Endothelial cell of umbilical vein (primary cell): ENCODE measurements at regions not wholly inside any gene's neighbourhood (a gene's known extent, or its start where the extent isn't known, plus 50 kb on each side); places are given as distances from the start of the nearest gene placed in this dataset.

Experiments
- BruUV-seq: library from RNA; stranded (reverse); fragments of 400-500 nt; replicated peaks from 2 replicates; lab custom pipeline; 2021; lab: Mats Ljungman, UMichigan
- CTCF ChIA-PET: fragments of 300-600, 350-600 bp; sonication (Branson Sonifier 250); formaldehyde crosslinking; loops from one replicate; lab custom pipeline; 2021; ENCODE audit warnings: antibody characterized with exemption, inconsistent platforms; lab: Charles Lee
- POLR2A ChIA-PET: fragments of 300-600, 350-600 bp; sonication (Branson Sonifier 250); formaldehyde crosslinking; loops from one replicate; lab custom pipeline; 2021; ENCODE audit warnings: antibody characterized with exemption, inconsistent platforms; lab: Charles Lee
- DNase-seq: peaks from one replicate; pipeline ENCODE4 v3.0.0-alpha.2; 2011; ENCODE audit warnings: low read depth, low spot score
- FAIRE-seq: peaks from 2 replicates; lab custom pipeline; 2011; peaks lifted over from hg19 to GRCh38; lab: Jason Lieb, UNC
- H2AFZ ChIP-seq: 2 replicates; pipeline ENCODE4 v1.6.0; 2012; ENCODE audit warnings: low read depth, low read length, control low read depth, inconsistent platforms
- H3K27ac ChIP-seq: 2 replicates; pipeline ENCODE4 v1.5.1; 2011; ENCODE audit warnings: low read depth, mild to moderate bottlenecking, control low read depth, low read length, moderate library complexity; ENCODE audit not compliant: insufficient read depth
- H3K27me3 ChIP-seq, 2 experiments: 2 replicates each; pipeline versions ENCODE4 v1.6.0 to v1.6.1; 2011; ENCODE audit warnings: low read length in 2 of 2, mixed read lengths in 1 of 2; ENCODE audit not compliant: control insufficient read depth in 2 of 2, insufficient read depth in 2 of 2
- H3K36me3 ChIP-seq, 2 experiments: 2 replicates in 1 of 2; 3 replicates in 1 of 2; pipeline ENCODE4 v1.5.1; 2011; ENCODE audit warnings: low read length in 2 of 2, mild to moderate bottlenecking in 1 of 2, moderate library complexity in 1 of 2; ENCODE audit not compliant: control insufficient read depth in 2 of 2, insufficient read depth in 2 of 2; ENCODE audit errors: extremely low read depth in 1 of 2
- H3K4me1 ChIP-seq: 3 replicates; pipeline ENCODE4 v1.5.1; 2011; ENCODE audit warnings: mild to moderate bottlenecking, low read length; ENCODE audit not compliant: control insufficient read depth, insufficient read depth; ENCODE audit errors: extremely low read depth
- H3K4me2 ChIP-seq: 2 replicates; pipeline ENCODE4 v1.6.1; 2011; ENCODE audit warnings: low read length, control low read depth, mixed read lengths; ENCODE audit not compliant: insufficient read depth
- H3K4me3 ChIP-seq, 3 experiments: fragments of 200-600 bp in 1 of 3; sonication (generic), shearing (Covaris generic) in 1 of 3; replicated peaks in 1 of 3; 2 replicates each; pipeline ENCODE4 v1.5.1; 2011 to 2016; ENCODE audit warnings: control low read depth in 3 of 3, low read length in 3 of 3, mild to moderate bottlenecking in 2 of 3, inconsistent platforms in 1 of 3, low read depth in 1 of 3, moderate library complexity in 1 of 3; ENCODE audit not compliant: insufficient read depth in 1 of 3
- H3K79me2 ChIP-seq: 2 replicates; pipeline ENCODE4 v1.6.0; 2012; ENCODE audit warnings: low read length, inconsistent platforms; ENCODE audit not compliant: control insufficient read depth, insufficient read depth
- H3K9ac ChIP-seq: replicated peaks from 2 replicates; pipeline ENCODE3; 2011; ENCODE audit warnings: low read length, control low read depth; ENCODE audit not compliant: insufficient read depth; ENCODE audit errors: extremely low read depth
- H3K9me1 ChIP-seq: replicated peaks from 3 replicates; pipeline ENCODE4 v1.6.0; 2011; ENCODE audit warnings: mild to moderate bottlenecking, low read length; ENCODE audit not compliant: control insufficient read depth, insufficient read depth; ENCODE audit errors: extremely low read depth
- H3K9me3 ChIP-seq: replicated peaks from 2 replicates; pipeline ENCODE4 v1.5.1; 2012; ENCODE audit warnings: low read length, inconsistent platforms; ENCODE audit not compliant: control insufficient read depth, insufficient read depth
- H4K20me1 ChIP-seq: replicated peaks from 2 replicates; pipeline ENCODE3; 2011; ENCODE audit warnings: mild to moderate bottlenecking, low read length; ENCODE audit not compliant: control insufficient read depth, insufficient read depth; ENCODE audit errors: extremely low read depth
- CTCF ChIP-seq, 2 donors: IDR thresholded peaks; 1 replicate in 1 of 2; 2 replicates in 1 of 2; pipeline ENCODE4 v1.5.1; 2011; ENCODE audit warnings: low read length in 2 of 2, mild to moderate bottlenecking in 2 of 2, moderate library complexity in 2 of 2, control low read depth in 1 of 2, inconsistent platforms in 1 of 2, low read depth in 1 of 2; ENCODE audit not compliant: insufficient read depth in 1 of 2; ENCODE audit errors: extremely low read depth in 1 of 2
- EZH2 ChIP-seq: IDR thresholded peaks from 2 replicates; pipeline ENCODE4 v1.6.1; 2012; ENCODE audit warnings: borderline replicate concordance, low read depth, mild to moderate bottlenecking, moderate library complexity, low read length, inconsistent platforms; ENCODE audit not compliant: severe bottlenecking
- FOS ChIP-seq: IDR thresholded peaks from 2 replicates; pipeline ENCODE4 v1.6.1; 2011; ENCODE audit warnings: mild to moderate bottlenecking, low read length, moderate library complexity, borderline replicate concordance; ENCODE audit not compliant: insufficient read depth
- GATA2 ChIP-seq: IDR thresholded peaks from 2 replicates; pipeline ENCODE4 v1.7.0; 2011; ENCODE audit warnings: low read depth, mild to moderate bottlenecking, moderate library complexity, mixed read lengths, low read length; ENCODE audit not compliant: insufficient read length, insufficient read depth
- JUN ChIP-seq: IDR thresholded peaks from 2 replicates; pipeline ENCODE4 v1.6.1; 2011; ENCODE audit warnings: borderline replicate concordance, low read depth; ENCODE audit not compliant: insufficient read length, insufficient read depth
- MAX ChIP-seq: IDR thresholded peaks from 2 replicates; pipeline ENCODE4 v1.6.1; 2011; ENCODE audit not compliant: insufficient read depth, insufficient read length
- MYC ChIP-seq: IDR thresholded peaks from one replicate; pipeline ENCODE4 v1.6.1; 2011; ENCODE audit warnings: mild to moderate bottlenecking, low read depth, low read length
- POLR2A ChIP-seq: IDR thresholded peaks from 2 replicates; pipeline ENCODE4 v1.6.1; 2012; ENCODE audit warnings: low read depth, mild to moderate bottlenecking, control low read depth, low read length
- POLR2AphosphoS5 ChIP-seq: IDR thresholded peaks from 2 replicates; pipeline ENCODE4 v1.6.1; 2012; ENCODE audit warnings: low read depth, mild to moderate bottlenecking, control low read depth, low read length, moderate library complexity; ENCODE audit not compliant: insufficient read depth
- dilution Hi-C: fragments of 300-500 bp; cut with MboI; formaldehyde crosslinking; loops from one replicate; pipeline ENCODE4 v1.15.0; 2019; ENCODE audit warnings: low sequenced_read_pairs; ENCODE audit not compliant: extremely low pct_ligation_motif_present
- intact Hi-C: fragments of 100-400 bp; cut with micrococcal nuclease; formaldehyde crosslinking; loops from one replicate; pipeline ENCODE4 v1.10.0; 2022

- Histone ChIP-seq H3K79me2 (no peaks in the 10 kb centered on the region), H3K27ac (no peak overlapping the region), H3K4me2 (no peak overlapping the region), H3K36me3 (no peaks in the 10 kb centered on the region), H3K9ac (no peak overlapping the region), H3K27me3 (peaks cover 0 to 2% of the 10 kb centered on the region in 2 experiments), H4K20me1 (no peaks in the 10 kb centered on the region), H3K9me1 (no peaks in the 10 kb centered on the region), H3K4me1 (no peaks in the 10 kb centered on the region), H2AFZ (no peak overlapping the region), H3K9me3 (no peaks in the 10 kb centered on the region), H3K4me3 (no peak overlapping the region)
- no peak for TF ChIP-seq FOS
- no peak for TF ChIP-seq JUN
- no peak for TF ChIP-seq GATA2
- no peak for TF ChIP-seq POLR2AphosphoS5
- no peak for TF ChIP-seq EZH2
- no peak for TF ChIP-seq MYC
- TF ChIP-seq POLR2A = no peak
- TF ChIP-seq CTCF (IDR thresholded peaks at IDR 0.05; ENCODE audit: extremely low read depth in 1 of 2, insufficient read depth in 1 of 2, low read depth in 1 of 2, low read length in 2 of 2) = no peak
- TF ChIP-seq MAX = no peak
- DNase-seq (no peak), FAIRE-seq (no peak)
- no TSS peak for BruUV-seq
- intact Hi-C loops = no loop called here
- CTCF ChIA-PET = no interaction called here
- POLR2A ChIA-PET = no interaction called here
- dilution Hi-C loops = no loop called here
Observed at GRCh38 chr4:186919340-186919739, 195.7 kb upstream of the FAT1 start.
